ENCODE measurements at regions not wholly inside any gene's neighbourhood (a gene's known extent, or its start where the extent isn't known, plus 50 kb on each side); places are given as distances from the start of the nearest gene placed in this dataset.
"Not testable (repeated sequence)": the region's sequence is repeated elsewhere in the genome, so short reads cannot be mapped to it uniquely, and the experiment has no call there.

DNA sequence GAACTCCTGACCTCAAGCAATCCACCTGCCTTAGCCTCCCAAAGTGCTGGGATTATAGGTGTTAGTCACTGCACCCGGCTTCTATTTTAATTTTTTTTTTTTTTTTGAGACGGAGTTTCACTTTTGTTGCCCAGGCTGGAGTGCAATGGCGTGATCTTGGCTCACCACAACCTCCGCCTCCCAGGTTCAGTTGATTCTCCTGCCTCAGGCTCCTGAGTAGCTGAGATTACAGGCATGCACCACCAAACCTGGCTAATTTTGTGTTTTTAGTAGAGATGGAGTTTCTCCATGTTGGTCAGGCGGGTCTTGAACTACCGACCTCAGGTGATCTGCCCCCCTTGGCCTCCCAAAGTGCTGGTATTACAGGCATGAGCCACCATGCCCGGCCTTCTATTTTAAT lies 149.1 kb downstream of the MYCN start:
- not testable (repeated sequence) for DNase-seq

- DNase-seq, result no peak
Observed at GRCh38 chr2:16088802-16089112, 148.4 kb downstream of the MYCN start.

DNA sequence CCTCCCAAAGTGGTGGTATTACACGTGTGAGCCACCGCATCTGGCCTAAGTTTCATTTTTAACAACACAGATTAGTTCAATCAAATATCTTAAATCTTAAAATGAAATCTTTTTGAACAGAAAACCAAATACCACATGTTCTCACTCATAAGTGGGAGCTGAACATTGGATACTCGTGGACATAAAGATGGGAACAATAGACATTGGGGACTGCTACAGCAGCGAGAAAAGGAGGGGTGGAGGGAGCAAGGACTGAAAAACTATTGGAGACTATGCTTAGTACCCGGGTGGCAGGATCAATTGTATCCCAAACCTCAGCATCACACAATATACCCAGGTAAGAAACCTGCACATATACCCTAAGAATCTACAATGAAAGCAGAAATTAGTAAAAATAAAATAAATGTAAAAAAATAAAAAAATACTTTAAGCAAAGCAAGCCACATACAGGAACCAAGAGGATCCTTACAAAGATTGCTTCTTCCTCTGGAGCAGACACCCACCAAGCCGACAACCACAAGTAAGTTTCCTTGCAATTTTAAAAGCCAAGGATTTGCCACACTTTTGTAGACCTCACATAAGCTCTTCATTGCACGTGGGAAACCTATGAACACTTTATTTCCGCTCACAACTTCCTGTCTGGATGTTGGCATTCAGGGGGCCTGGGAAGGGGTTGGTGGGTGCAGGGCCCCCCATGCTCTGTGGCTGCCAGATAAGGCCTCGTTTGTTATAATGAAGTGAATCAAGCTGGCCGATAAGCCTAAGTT lies 147.9 kb downstream of the MYCN start:
- no peak for DNase-seq

GRCh38 chr2:16086136-16086535 lies 145.8 kb downstream of the MYCN start:
- not testable (repeated sequence) for DNase-seq

- no peak for DNase-seq
Observed at GRCh38 chr2:16085073-16085472, 144.7 kb downstream of the MYCN start.

- DNase-seq, result no peak
Observed at GRCh38 chr2:16084274-16084673, 143.9 kb downstream of the MYCN start.

DNA sequence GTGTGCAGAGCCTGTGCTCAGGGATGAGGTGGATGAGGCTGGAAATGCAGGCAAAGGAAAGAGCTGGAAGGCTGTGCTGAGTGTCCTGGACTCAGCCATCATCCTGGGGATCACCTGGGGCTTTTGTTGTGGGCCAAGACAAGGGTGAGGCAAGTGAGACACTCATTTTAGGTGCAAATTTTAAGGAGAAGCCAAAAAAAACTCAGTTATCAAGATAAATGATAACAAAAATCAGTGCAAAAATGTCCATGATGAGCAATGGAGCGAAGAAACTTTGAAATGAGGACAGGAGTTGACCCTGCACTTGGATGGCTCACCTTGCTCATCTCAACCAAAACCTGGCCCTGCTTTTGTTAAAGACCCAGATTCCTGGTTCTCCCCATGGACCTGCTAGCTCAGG lies 141.9 kb downstream of the MYCN start:
- no peak for DNase-seq

- no peak for DNase-seq
Observed at GRCh38 chr2:16081316-16082200, 141.2 kb downstream of the MYCN start.

GRCh38 chr2:16080516-16080915 lies 140.2 kb downstream of the MYCN start:
- no peak for DNase-seq

- no peak for DNase-seq
Observed at GRCh38 chr2:16080071-16080470, 139.7 kb downstream of the MYCN start.

DNA sequence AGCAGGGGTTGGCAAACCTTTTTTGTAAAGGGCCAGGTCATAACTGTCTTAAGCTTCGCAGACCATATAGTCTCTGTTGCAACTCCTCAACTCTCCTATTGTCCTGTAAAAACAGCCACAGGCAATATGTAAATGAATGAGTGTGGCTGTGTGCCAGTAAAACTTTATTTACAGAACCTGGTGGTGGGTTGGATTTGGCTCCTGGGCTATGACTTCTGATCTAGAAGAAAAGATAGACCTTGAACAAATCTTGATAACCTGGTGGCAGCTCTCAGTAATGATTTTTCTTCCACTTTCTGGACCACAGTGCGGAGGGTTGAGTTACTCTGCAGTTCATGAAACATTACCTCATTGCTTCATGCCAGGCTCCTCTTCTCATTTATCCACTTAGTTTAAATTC lies 139.3 kb downstream of the MYCN start:
- no peak for DNase-seq

- no peak for DNase-seq
Observed at GRCh38 chr2:16077601-16078000, 137.3 kb downstream of the MYCN start.

- no peak for DNase-seq
Observed at GRCh38 chr2:16076911-16077310, 136.6 kb downstream of the MYCN start.

DNA sequence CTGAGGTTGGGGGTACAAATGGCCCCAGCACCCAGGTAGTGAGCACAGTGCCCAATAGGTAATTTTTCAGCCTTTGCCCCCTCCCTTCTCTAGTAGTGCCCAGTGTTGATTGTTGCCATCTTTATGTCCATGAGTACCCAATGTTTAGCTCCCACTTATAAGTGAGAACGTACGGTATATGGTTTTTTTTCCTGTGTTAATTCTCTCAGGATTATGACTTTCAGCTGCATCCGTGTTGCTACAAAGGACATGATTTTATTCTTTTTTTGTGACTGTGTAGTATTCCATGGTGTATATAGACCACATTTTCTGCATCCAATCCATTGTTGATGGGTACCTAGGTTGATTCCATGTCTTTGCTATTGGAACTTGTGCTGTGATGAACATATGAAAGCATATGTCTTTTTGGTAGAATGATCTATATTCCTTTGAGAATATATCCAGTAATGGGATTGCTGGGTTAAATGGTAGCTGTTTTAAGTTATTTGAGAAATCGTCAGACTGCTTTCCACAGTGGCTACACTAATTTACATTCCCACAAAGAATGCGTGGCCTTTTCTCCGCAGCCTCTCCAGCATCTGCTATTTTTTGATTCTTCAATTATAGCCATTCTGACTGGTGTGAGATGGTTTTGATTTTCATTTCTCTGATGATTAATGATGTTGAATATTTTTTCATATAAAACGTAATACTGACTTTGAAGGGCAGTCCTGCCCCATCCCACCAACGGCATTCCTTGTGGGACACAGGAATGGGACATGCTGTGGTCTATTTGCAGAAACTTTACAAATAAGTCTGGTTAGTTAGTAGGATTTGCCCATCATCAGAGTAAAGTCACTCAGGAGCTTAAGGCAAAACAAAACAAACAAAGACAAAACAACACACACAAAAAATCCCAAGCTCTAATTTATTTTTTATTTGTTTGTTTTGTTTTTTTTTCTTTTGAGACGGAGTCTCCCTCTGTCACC lies 135.0 kb downstream of the MYCN start:
- no peak for DNase-seq

DNA sequence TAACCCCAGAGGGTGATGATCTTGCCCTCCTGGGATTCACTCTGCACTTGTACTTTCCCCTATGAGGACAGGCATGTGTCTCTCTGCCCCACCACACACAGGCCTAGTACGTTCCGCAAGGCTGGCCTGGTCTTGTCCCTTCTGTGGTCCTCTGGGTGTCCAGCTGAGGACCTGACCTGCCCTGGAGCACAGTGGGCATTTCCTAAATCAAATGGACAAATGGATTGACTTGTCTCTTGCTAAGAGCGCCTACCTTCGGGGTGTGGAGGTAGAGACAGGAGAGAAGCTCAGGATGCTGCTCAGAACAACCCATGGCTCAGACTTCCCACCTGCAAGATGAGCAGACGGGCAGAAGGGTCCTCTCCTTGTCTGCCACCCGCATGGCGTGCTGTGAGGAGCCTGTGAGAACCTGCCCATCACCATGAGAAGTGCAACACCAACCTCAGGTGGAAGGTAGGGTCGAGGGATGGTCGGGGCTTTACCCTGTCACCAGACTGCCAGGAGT lies 133.6 kb downstream of the MYCN start:
- DNase-seq, result no peak

- no peak for DNase-seq
Observed at GRCh38 chr2:16073471-16073870, 133.1 kb downstream of the MYCN start.

GRCh38 chr2:16072638-16073290 lies 132.4 kb downstream of the MYCN start:
- no peak for DNase-seq

GRCh38 chr2:16071865-16072637 lies 131.7 kb downstream of the MYCN start:
- DNase-seq, result no peak

DNA sequence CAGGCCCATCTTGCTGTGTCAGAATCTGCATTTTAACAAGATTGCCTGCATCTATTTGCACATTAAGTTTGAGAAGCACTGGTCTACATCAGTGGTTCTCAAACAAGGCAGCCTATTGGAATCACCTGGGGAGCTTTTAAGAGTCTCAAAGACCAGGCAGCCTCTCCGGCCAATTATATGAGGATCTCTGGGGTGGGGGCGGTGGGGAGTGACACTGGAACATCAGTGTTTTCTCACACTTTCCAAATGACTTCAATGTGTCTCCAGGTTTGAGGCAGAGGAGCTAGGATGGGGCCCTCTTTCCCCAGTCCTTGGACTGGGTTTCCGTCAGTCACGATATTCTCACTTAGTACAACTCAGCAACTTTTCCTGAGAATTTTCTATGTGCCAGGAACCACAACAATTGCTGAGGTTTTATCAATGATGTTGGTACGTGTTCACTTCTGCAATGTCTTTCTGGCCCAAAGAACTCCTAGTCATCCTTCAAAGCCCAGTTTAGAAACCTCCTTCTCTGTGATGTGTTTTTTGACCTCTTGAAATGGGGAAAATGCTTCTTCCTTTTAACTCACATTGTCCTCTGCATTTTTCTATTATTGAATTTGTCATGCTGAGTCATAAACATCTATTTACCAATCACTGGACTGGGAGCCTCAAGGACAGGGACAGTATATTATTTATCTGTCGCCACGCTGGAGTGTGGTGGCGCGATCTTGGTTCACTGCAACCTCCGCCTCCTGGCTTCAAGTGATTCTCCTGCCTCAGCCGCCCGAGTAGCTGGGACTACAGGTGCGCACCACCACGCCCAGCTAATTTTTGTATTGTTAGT lies 130.9 kb downstream of the MYCN start:
- no peak for DNase-seq

DNA sequence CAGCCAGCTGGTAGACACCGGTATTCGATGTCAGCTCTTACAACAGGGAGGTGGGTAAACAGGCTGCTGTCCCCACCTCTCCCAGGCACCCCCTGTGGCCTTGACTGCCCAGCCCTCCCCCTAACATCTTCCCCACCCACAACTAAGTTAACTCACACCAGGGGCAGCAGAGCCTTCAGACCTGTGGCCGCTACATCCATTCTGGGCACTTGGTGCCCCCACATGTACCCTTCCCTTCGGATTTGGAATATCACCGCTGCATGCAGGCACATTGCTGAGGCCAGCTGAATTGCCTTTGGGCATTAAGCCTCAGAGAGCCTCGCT lies 130.3 kb downstream of the MYCN start:
- DNase-seq, result no peak

Data from activated CD4-positive, alpha-beta T cell treated with anti-CD3 and anti-CD28 coated beads, Interleukin-2, amount 50 U/mL, for 4 hours (primary cell).